Thoracic aorta (tissue), 2 donors: ENCODE measurements at regions not wholly inside any gene's neighbourhood (a gene's known extent, or its start where the extent isn't known, plus 50 kb on each side); places are given as distances from the start of the nearest gene placed in this dataset.

Experiments used
- ATAC-seq: fragments of 150-250 bp; one replicate; pipeline ENCODE4 v1.8.0; 2017; ENCODE audit warnings: low read depth; ENCODE audit not compliant: insufficient number of reproducible peaks, low FRiP score
- DNase-seq: peaks from one replicate; pipeline ENCODE4 v3.0.0-alpha.2; 2020; ENCODE audit warnings: low spot score
- H3K27ac ChIP-seq, 2 donors: fragments of 200-600 bp; sonication (generic); 1 replicate in 1 of 2; 2 replicates in 1 of 2; pipeline ENCODE4 v1.5.1; 2016; ENCODE audit warnings: mild to moderate bottlenecking in 2 of 2, moderate library complexity in 2 of 2
- H3K27me3 ChIP-seq: fragments of 200-600 bp; sonication (generic); replicated peaks from 2 replicates; pipeline ENCODE4 v1.6.0; 2016; ENCODE audit warnings: mild to moderate bottlenecking; ENCODE audit not compliant: insufficient read depth
- H3K36me3 ChIP-seq: fragments of 200-600 bp; sonication (generic); one replicate; pipeline ENCODE4 v1.5.1; 2016
- H3K4me1 ChIP-seq, 2 donors: fragments of 200-600 bp; sonication (generic); 1 replicate in 1 of 2; 2 replicates in 1 of 2; pipeline versions ENCODE4 v1.5.1 to v1.6.0; 2016; ENCODE audit warnings: low read depth in 2 of 2, mild to moderate bottlenecking in 1 of 2; ENCODE audit not compliant: control insufficient read depth in 1 of 2
- H3K4me3 ChIP-seq: fragments of 200-600 bp; sonication (generic); 2 replicates; pipeline ENCODE4 v1.5.1; 2016; ENCODE audit warnings: mild to moderate bottlenecking
- H3K9me3 ChIP-seq: fragments of 200-600 bp; sonication (generic); 2 replicates; pipeline ENCODE4 v1.5.1; 2016
- CTCF ChIP-seq: fragments of 200-600 bp; sonication (generic); IDR thresholded peaks from one replicate; pipeline ENCODE4 v1.5.1; 2019; ENCODE audit warnings: antibody characterized with exemption

GRCh38 chrX:75673468-75673867, 111.6 kb downstream of the MAGEE2 start:
- Histone ChIP-seq H3K36me3 (no peaks in the 10 kb centered on the region), H3K4me3 (no peak overlapping the region), H3K9me3 (no peaks in the 10 kb centered on the region), H3K4me1 (no peaks in the 10 kb centered on the region), H3K27me3 (no peaks in the 10 kb centered on the region), H3K27ac (no peak overlapping the region)
- no peak for TF ChIP-seq CTCF
- DNase-seq (no peak), ATAC-seq (no peak)

- H3K9me3 ChIP-seq, result no peaks in the 10 kb centered on the region
- no peak overlapping the region for H3K27ac ChIP-seq
- no peaks in the 10 kb centered on the region for H3K4me1 ChIP-seq
- ATAC-seq (no peak), DNase-seq (no peak)
- H3K27me3 ChIP-seq, result no peaks in the 10 kb centered on the region
- H3K4me3 ChIP-seq, result no peak overlapping the region
- H3K36me3 ChIP-seq, result no peaks in the 10 kb centered on the region
- TF ChIP-seq CTCF, result no peak
Measured at GRCh38 chrX:75655627-75656026, 129.4 kb downstream of the MAGEE2 start.

- no peak for TF ChIP-seq CTCF
- no peaks in the 10 kb centered on the region for H3K36me3 ChIP-seq
- H3K27ac ChIP-seq, result no peak overlapping the region
- H3K27me3 ChIP-seq, result no peaks in the 10 kb centered on the region
- ATAC-seq, result no peak
- no peak for DNase-seq
- no peaks in the 10 kb centered on the region for H3K4me1 ChIP-seq
- no peaks in the 10 kb centered on the region for H3K9me3 ChIP-seq
- no peak overlapping the region for H3K4me3 ChIP-seq
Measured at GRCh38 chrX:75649829-75650228, 127.0 kb upstream of the ZDHHC15 start.

GRCh38 chrX:75648803-75649588, 126.2 kb upstream of the ZDHHC15 start:
- ATAC-seq (no peak), DNase-seq (no peak)
- H3K9me3 ChIP-seq, result no peaks in the 10 kb centered on the region
- H3K4me1 ChIP-seq, result no peaks in the 10 kb centered on the region
- H3K36me3 ChIP-seq, result no peaks in the 10 kb centered on the region
- H3K27me3 ChIP-seq, result no peaks in the 10 kb centered on the region
- H3K27ac ChIP-seq, result no peak overlapping the region
- no peak for TF ChIP-seq CTCF
- no peak overlapping the region for H3K4me3 ChIP-seq

- DNase-seq (no peak), ATAC-seq (no peak)
- no peak overlapping the region for H3K4me3 ChIP-seq
- no peaks in the 10 kb centered on the region for H3K4me1 ChIP-seq
- no peak for TF ChIP-seq CTCF
- H3K36me3 ChIP-seq, result no peaks in the 10 kb centered on the region
- no peak overlapping the region for H3K27ac ChIP-seq
- H3K9me3 ChIP-seq, result no peaks in the 10 kb centered on the region
- no peaks in the 10 kb centered on the region for H3K27me3 ChIP-seq
Measured at GRCh38 chrX:75642811-75643361, 120.0 kb upstream of the ZDHHC15 start.
